Hepatocyte (in vitro differentiated cells): ENCODE measurements at regions not wholly inside any gene's neighbourhood (a gene's known extent, or its start where the extent isn't known, plus 50 kb on each side); places are given as distances from the start of the nearest gene placed in this dataset.
"Not testable (repeated sequence)": the region's sequence is repeated elsewhere in the genome, so short reads cannot be mapped to it uniquely, and the experiment has no call there.

Experiments
- DNase-seq: peaks from one replicate; pipeline ENCODE4 v3.0.0-alpha.2; 2016; ENCODE audit warnings: low spot score
- H2AFZ ChIP-seq: fragments of 200-600 bp; sonication (generic); 2 replicates; pipeline ENCODE4 v1.6.0; 2016; ENCODE audit warnings: antibody characterized with exemption, mild to moderate bottlenecking
- H3K27ac ChIP-seq: fragments of 200-600 bp; sonication (generic); 2 replicates; pipeline ENCODE4 v1.5.1; 2016; ENCODE audit warnings: mild to moderate bottlenecking
- H3K27me3 ChIP-seq: fragments of 200-600 bp; sonication (generic); 2 replicates; pipeline ENCODE4 v1.6.1; 2016
- H3K36me3 ChIP-seq: fragments of 200-600 bp; sonication (generic); replicated peaks from 2 replicates; pipeline ENCODE4 v1.5.1; 2016; ENCODE audit warnings: low read depth; ENCODE audit not compliant: insufficient read depth
- H3K4me1 ChIP-seq: fragments of 200-600 bp; sonication (generic); 2 replicates; pipeline ENCODE4 v1.5.1; 2016; ENCODE audit warnings: mild to moderate bottlenecking, moderate library complexity; ENCODE audit not compliant: insufficient read depth
- H3K4me2 ChIP-seq: fragments of 200-600 bp; sonication (generic); 2 replicates; pipeline ENCODE4 v1.6.0; 2016
- H3K4me3 ChIP-seq: fragments of 200-600 bp; sonication (generic); 2 replicates; pipeline ENCODE4 v1.5.1; 2016; ENCODE audit warnings: mild to moderate bottlenecking
- H3K79me2 ChIP-seq: fragments of 200-600 bp; sonication (generic); 2 replicates; pipeline ENCODE4 v1.6.0; 2017; ENCODE audit warnings: mild to moderate bottlenecking
- H3K9me2 ChIP-seq: fragments of 200-600 bp; sonication (generic); replicated peaks from 2 replicates; pipeline ENCODE4 v1.6.0; 2017; ENCODE audit warnings: mild to moderate bottlenecking; ENCODE audit not compliant: insufficient read depth
- H3K9me3 ChIP-seq: fragments of 200-600 bp; sonication (generic); 2 replicates; pipeline ENCODE4 v1.5.1; 2016; ENCODE audit warnings: low read depth, mild to moderate bottlenecking
- H4K20me1 ChIP-seq: fragments of 200-600 bp; sonication (generic); 2 replicates; pipeline ENCODE4 v1.6.0; 2016; ENCODE audit warnings: mild to moderate bottlenecking; ENCODE audit not compliant: insufficient read depth, poor library complexity, severe bottlenecking
- CTCF ChIP-seq: fragments of 200-600 bp; sonication (generic); IDR thresholded peaks from 2 replicates; pipeline ENCODE4 v1.5.1; 2016; ENCODE audit warnings: antibody characterized with exemption, mild to moderate bottlenecking; ENCODE audit not compliant: poor library complexity
- EZH2 ChIP-seq: fragments of 200-600 bp; sonication (generic); IDR thresholded peaks from 2 replicates; pipeline ENCODE4 v1.6.1; 2016; ENCODE audit warnings: antibody characterized with exemption, mild to moderate bottlenecking, borderline replicate concordance
- EZH2phosphoT487 ChIP-seq: fragments of 200-600 bp; sonication (generic); IDR thresholded peaks from one replicate; pipeline ENCODE4 v1.6.1; 2018; ENCODE audit warnings: antibody characterized with exemption, mild to moderate bottlenecking, low read depth, moderate library complexity; ENCODE audit not compliant: unreplicated experiment, severe bottlenecking
- WGBS: methylation state at CpG from one replicate; pipeline ENCODE4 v1.1.6; 2016; ENCODE audit warnings: low lambda C conversion rate; ENCODE audit errors: missing lambda C conversion rate; 5-methylcytosine and 5-hydroxymethylcytosine counted together

- Histone ChIP-seq H3K9me3 (peaks cover 3% of the 10 kb centered on the region), H3K4me3 (no peak overlapping the region), H3K79me2 (no peaks in the 10 kb centered on the region), H3K27me3 (no peaks in the 10 kb centered on the region), H2AFZ (no peak overlapping the region), H3K4me2 (no peak overlapping the region), H3K9me2 (no peaks in the 10 kb centered on the region), H4K20me1 (no peaks in the 10 kb centered on the region), H3K36me3 (no peaks in the 10 kb centered on the region), H3K4me1 (no peaks in the 10 kb centered on the region), H3K27ac (no peak overlapping the region)
- TF ChIP-seq CTCF (no peak), EZH2phosphoT487 (no peak), EZH2 (no peak)
- DNase-seq = no peak
- WGBS = 90% methylated on average over 11 of the region's 11 CpGs
Measured at GRCh38 chr11:71321433-71322191, 69.2 kb upstream of the SHANK2 start.

GRCh38 chr11:71316701-71317100 lies 64.3 kb upstream of the SHANK2 start:
- no peaks in the 10 kb centered on the region for H3K36me3 ChIP-seq
- H3K4me2 ChIP-seq = no peak overlapping the region
- H3K4me3 ChIP-seq = no peak overlapping the region
- H3K27ac ChIP-seq = no peak overlapping the region
- H3K9me2 ChIP-seq = no peaks in the 10 kb centered on the region
- no peaks in the 10 kb centered on the region for H3K4me1 ChIP-seq
- no peaks in the 10 kb centered on the region for H3K79me2 ChIP-seq
- H4K20me1 ChIP-seq = no peaks in the 10 kb centered on the region
- H3K9me3 ChIP-seq = peaks cover 7% of the 10 kb centered on the region
- no peak overlapping the region for H2AFZ ChIP-seq
- TF ChIP-seq EZH2 (no peak), CTCF (no peak), EZH2phosphoT487 (no peak)
- no peaks in the 10 kb centered on the region for H3K27me3 ChIP-seq
- WGBS = 89% methylated on average over 1 of the region's 1 CpG
- no peak for DNase-seq

- DNase-seq, H3K9me2 ChIP-seq: not testable (repeated sequence)
Measured at GRCh38 chr11:71312616-71313015, 60.2 kb upstream of the SHANK2 start.

GRCh38 chr11:71311928-71312510 lies 59.6 kb upstream of the SHANK2 start:
- TF ChIP-seq EZH2 (no peak), CTCF (no peak), EZH2phosphoT487 (no peak)
- Histone ChIP-seq H3K27me3 (no peaks in the 10 kb centered on the region), H3K4me2 (no peak overlapping the region), H3K4me3 (no peak overlapping the region), H4K20me1 (no peaks in the 10 kb centered on the region), H3K27ac (no peak overlapping the region), H3K4me1 (peaks cover 4% of the 10 kb centered on the region), H3K79me2 (no peaks in the 10 kb centered on the region), H3K36me3 (no peaks in the 10 kb centered on the region), H3K9me2 (no peaks in the 10 kb centered on the region), H3K9me3 (peaks cover 7% of the 10 kb centered on the region), H2AFZ (no peak overlapping the region)
- no peak for DNase-seq
- 75% methylated on average over 15 of the region's 15 CpGs for WGBS

More at GRCh38 chr11:71312616-71313015, 60.2 kb upstream of the SHANK2 start:
- H3K4me1 ChIP-seq, H3K79me2 ChIP-seq, H3K4me3 ChIP-seq, H4K20me1 ChIP-seq, H3K9me3 ChIP-seq, H3K27me3 ChIP-seq, H2AFZ ChIP-seq, H3K4me2 ChIP-seq, H3K27ac ChIP-seq, H3K36me3 ChIP-seq: not testable (repeated sequence)
- WGBS = 93% methylated on average over 9 of the region's 9 CpGs
